DMS53 (cell line): ENCODE measurements at regions not wholly inside any gene's neighbourhood (a gene's known extent, or its start where the extent isn't known, plus 50 kb on each side); places are given as distances from the start of the nearest gene placed in this dataset.

ENCODE experiments used
- DNase-seq: peaks from one replicate; lab custom pipeline; 2025; lab: John Stamatoyannopoulos, UW

- DNase-seq, result peak; percentile 22
These were observed 268.9 kb downstream of the IRS2 start for GRCh38 chr13:109517517-109517916.

GRCh38 chr13:109516186-109516585 is 270.2 kb downstream of the IRS2 start:
- no peak for DNase-seq

GRCh38 chr13:109510013-109510412 is 276.4 kb downstream of the IRS2 start:
- DNase-seq, result no peak

- peak; percentile 25 for DNase-seq
These were observed 277.1 kb downstream of the IRS2 start for GRCh38 chr13:109509154-109509900.

GRCh38 chr13:109500146-109500773 is 286.1 kb downstream of the IRS2 start:
- DNase-seq, result peak; percentile 59

- no peak for DNase-seq
These were observed 288.5 kb downstream of the IRS2 start for GRCh38 chr13:109497917-109498316.

GRCh38 chr13:109496216-109496615 is 290.2 kb downstream of the IRS2 start:
- no peak for DNase-seq

GRCh38 chr13:109494925-109495369 is 291.4 kb downstream of the IRS2 start:
- DNase-seq, result peak; percentile 87

- DNase-seq, result no peak
These were observed 301.1 kb downstream of the IRS2 start for GRCh38 chr13:109485136-109485794.

- peak; percentile 2 for DNase-seq
These were observed 303.1 kb downstream of the IRS2 start for GRCh38 chr13:109483284-109483683.

- no peak for DNase-seq
These were observed 305.3 kb downstream of the IRS2 start for GRCh38 chr13:109481040-109481439.

- peak; percentile 48 for DNase-seq
These were observed 306.1 kb downstream of the IRS2 start for GRCh38 chr13:109480011-109480955.

- no peak for DNase-seq
These were observed 306.8 kb downstream of the IRS2 start for GRCh38 chr13:109479534-109479933.

- DNase-seq, result peak; percentile 36
These were observed 310.4 kb downstream of the IRS2 start for GRCh38 chr13:109476001-109476400.

- no peak for DNase-seq
These were observed 318.3 kb downstream of the IRS2 start for GRCh38 chr13:109468123-109468522.

GRCh38 chr13:109465148-109465547 is 321.2 kb downstream of the IRS2 start:
- DNase-seq, result no peak

- DNase-seq, result no peak
These were observed 332.0 kb downstream of the IRS2 start for GRCh38 chr13:109454167-109454917.

GRCh38 chr13:109451726-109452125 is 334.7 kb downstream of the IRS2 start:
- no peak for DNase-seq

GRCh38 chr13:109448629-109449028 is 337.8 kb downstream of the IRS2 start:
- no peak for DNase-seq

- DNase-seq, result no peak
These were observed 338.7 kb downstream of the IRS2 start for GRCh38 chr13:109447667-109448066.

GRCh38 chr13:109440320-109440719 is 346.1 kb downstream of the IRS2 start:
- DNase-seq, result no peak
